HepG2 (cell line): ENCODE measurements at regions not wholly inside any gene's neighbourhood (a gene's known extent, or its start where the extent isn't known, plus 50 kb on each side); places are given as distances from the start of the nearest gene placed in this dataset.

Source experiments
- ATAC-seq: fragments of 200-7000 bp; cut with Tn5 transposase; 3 replicates; pipeline ENCODE4 v1.9.1; 2020; ENCODE audit warnings: mild to moderate bottlenecking, moderate library complexity
- BruUV-seq: library from RNA; stranded (reverse); fragments of 400-500 nt; replicated peaks from 2 replicates; lab custom pipeline; 2021; lab: Mats Ljungman, UMichigan
- CTCF ChIA-PET: fragments of 300-600 bp; formaldehyde crosslinking; extraction: SDS; loops from one replicate; lab custom pipeline; 2021; ENCODE audit warnings: low total read pairs, inconsistent platforms, low intra/inter-chr PET ratio; lab: Yijun Ruan, JAX
- POLR2A ChIA-PET: fragments of 350-600 bp; sonication (Branson Sonifier 250); formaldehyde crosslinking; loops from one replicate; lab custom pipeline; 2020; ENCODE audit warnings: antibody characterized with exemption, inconsistent platforms; lab: Yijun Ruan, JAX
- DNase-seq: peaks from one replicate; pipeline ENCODE4 v3.0.0-alpha.2; 2015; ENCODE audit warnings: low spot score
- FAIRE-seq: peaks from 3 replicates; lab custom pipeline; 2011; peaks lifted over from hg19 to GRCh38; lab: Jason Lieb, UNC
- H2AFZ ChIP-seq: one replicate; pipeline ENCODE4 v1.6.1; 2011; ENCODE audit warnings: low read length, inconsistent platforms
- H3K27ac ChIP-seq: fragments of 300-600 bp; 3 replicates; pipeline ENCODE4 v1.8.0; 2011; ENCODE audit warnings: mixed run types, mild to moderate bottlenecking, mixed read lengths, low read length, inconsistent platforms; ENCODE audit not compliant: insufficient read depth; ENCODE audit errors: extremely low read length
- H3K27me3 ChIP-seq, 2 experiments: fragments of 200-600 bp in 1 of 2; 2 replicates in 1 of 2; 3 replicates in 1 of 2; pipeline versions ENCODE4 v1.6.0 to v1.8.0; 2011; ENCODE audit warnings: low read length in 2 of 2, mild to moderate bottlenecking in 2 of 2, moderate library complexity in 2 of 2, inconsistent platforms in 1 of 2; ENCODE audit not compliant: insufficient read depth in 2 of 2, control insufficient read depth in 1 of 2
- H3K36me3 ChIP-seq, 2 experiments: fragments of 200-600 bp in 1 of 2; replicated peaks in 1 of 2; 2 replicates in 1 of 2; 3 replicates in 1 of 2; pipeline versions ENCODE4 v1.5.1 to v1.8.0; 2011; ENCODE audit warnings: low read length in 2 of 2, inconsistent platforms in 1 of 2; ENCODE audit not compliant: insufficient read depth in 2 of 2, control insufficient read depth in 1 of 2
- H3K4me1 ChIP-seq: 2 replicates; pipeline ENCODE4 v1.5.1; 2012; ENCODE audit warnings: low read length, inconsistent platforms; ENCODE audit not compliant: insufficient read depth
- H3K4me2 ChIP-seq: 2 replicates; pipeline ENCODE4 v1.6.0; 2011; ENCODE audit warnings: low read depth, low read length, inconsistent platforms
- H3K4me3 ChIP-seq, 3 experiments: fragments of 200-600 bp in 1 of 3; sonication (generic), shearing (Covaris generic) in 1 of 3; replicated peaks in 1 of 3; 2 replicates each; pipeline ENCODE4 v1.5.1; 2011 to 2016; ENCODE audit warnings: low read length in 3 of 3, inconsistent platforms in 2 of 3, low read depth in 2 of 3, mild to moderate bottlenecking in 2 of 3, control low read depth in 1 of 3, mixed read lengths in 1 of 3; ENCODE audit not compliant: insufficient read depth in 1 of 3
- H3K79me2 ChIP-seq: one replicate; pipeline ENCODE4 v1.6.1; 2011; ENCODE audit warnings: low read length, inconsistent platforms; ENCODE audit not compliant: insufficient read depth
- H3K9ac ChIP-seq: 2 replicates; pipeline ENCODE4 v1.6.0; 2011; ENCODE audit warnings: mild to moderate bottlenecking, low read depth, low read length, inconsistent platforms; ENCODE audit not compliant: insufficient read depth
- H3K9me3 ChIP-seq: 2 replicates; pipeline ENCODE4 v1.5.1; 2012; ENCODE audit warnings: mild to moderate bottlenecking, low read length
- H4K20me1 ChIP-seq: 2 replicates; pipeline ENCODE4 v1.6.0; 2011; ENCODE audit warnings: inconsistent platforms, mild to moderate bottlenecking, low read length, moderate library complexity; ENCODE audit not compliant: insufficient read depth
- GATA4 ChIP-seq: sonication (generic); IDR thresholded peaks from 2 replicates; pipeline ENCODE4 v1.6.1; 2016; ENCODE audit warnings: antibody characterized with exemption, low read depth, borderline replicate concordance
- HDAC6 ChIP-seq: fragments of 200-600 bp; sonication (generic); IDR thresholded peaks from 2 replicates; pipeline ENCODE4 v1.7.0; 2017; ENCODE audit warnings: mild to moderate bottlenecking, antibody characterized with exemption, low read length, low read depth
- MAFF ChIP-seq: IDR thresholded peaks from 2 replicates; pipeline ENCODE4 v1.6.1; 2011; ENCODE audit warnings: low read depth, low read length, improper control_type of control experiment
- MAFK ChIP-seq, 2 experiments: IDR thresholded peaks in 1 of 2; conservative IDR thresholded peaks in 1 of 2; 2 replicates each; pipeline ENCODE4 v1.6.1; 2011; ENCODE audit warnings: improper control_type of control experiment in 2 of 2, low read length in 2 of 2
- NCOR1 ChIP-seq: fragments of 200-600 bp; sonication (generic); IDR thresholded peaks from 2 replicates; pipeline ENCODE4 v1.7.0; 2017; ENCODE audit warnings: antibody characterized with exemption, low read length, borderline replicate concordance
- STAT5B ChIP-seq: sonication (generic); formaldehyde crosslinking; IDR thresholded peaks from 2 replicates; pipeline ENCODE4 v1.4.0; 2020; ENCODE audit warnings: missing genetic modification reagents
- ZNF619 ChIP-seq: sonication (generic); formaldehyde crosslinking; IDR thresholded peaks from 2 replicates; pipeline ENCODE4 v1.4.0; 2020; ENCODE audit warnings: mild to moderate bottlenecking, missing genetic modification reagents
- WGBS: methylation state at CpG from one replicate; pipeline ENCODE4 v1.1.6; 2017; ENCODE audit warnings: low lambda C conversion rate; 5-methylcytosine and 5-hydroxymethylcytosine counted together
- in situ Hi-C: cut with HindIII; loops from 2 replicates; pipeline ENCODE4 v1.10.0; 2017; ENCODE audit warnings: low pct_unique_long_range_greater_than_20kb; ENCODE audit not compliant: extremely low pct_ligation_motif_present
- intact Hi-C: fragments of 100-400 bp; cut with micrococcal nuclease; formaldehyde crosslinking; loops from one replicate; pipeline ENCODE4 v1.10.0; 2022; ENCODE audit not compliant: unreplicated experiment
- TF ChIP-seq, protein P1 (sequence below): fragments of 450-650 bp; IDR thresholded peaks from 2 replicates; pipeline ENCODE4 v1.6.1; 2016

DNA sequence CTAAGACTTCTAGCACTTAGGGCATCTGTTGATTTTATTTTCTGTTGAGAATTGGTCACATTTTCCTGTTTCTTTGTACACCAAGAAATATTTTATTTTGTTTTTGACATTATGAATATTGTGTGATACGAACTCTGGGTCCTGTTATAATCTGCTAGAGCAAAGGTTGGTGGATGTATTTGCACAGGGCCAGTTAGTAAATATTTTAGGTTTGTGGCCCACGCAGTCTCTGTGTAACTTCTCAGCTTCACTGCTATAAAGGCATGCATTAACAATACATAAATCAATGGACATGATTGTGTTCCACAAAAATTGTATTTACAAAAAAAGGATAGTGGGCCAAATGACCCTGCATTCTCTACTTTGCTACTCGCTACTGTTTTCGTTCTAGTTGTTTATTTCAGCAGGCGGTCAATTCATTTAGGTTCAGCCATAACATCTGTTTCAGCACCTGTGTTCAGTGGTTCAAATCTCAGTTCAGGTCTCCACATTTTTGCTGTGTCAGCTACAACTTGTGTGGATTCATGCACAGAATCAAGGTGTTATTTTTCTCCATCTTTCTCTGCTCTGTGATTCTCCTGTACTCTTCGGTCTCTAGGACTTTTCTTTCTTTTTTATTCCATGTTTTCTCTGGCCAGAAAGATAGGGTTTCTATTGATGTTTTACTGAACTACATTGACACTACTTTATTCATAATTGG, 786.2 kb downstream of the ETS1 start:
- Histone ChIP-seq H3K4me3 (no peak overlapping the region), H3K4me2 (no peak overlapping the region), H3K9me3 (peaks cover 34% of the 10 kb centered on the region), H2AFZ (no peak overlapping the region), H3K4me1 (no peaks in the 10 kb centered on the region), H3K9ac (no peak overlapping the region), H3K27ac (no peak overlapping the region), H3K27me3 (no peaks in the 10 kb centered on the region; a peak in 1 of 5 replicates), H3K36me3 (no peaks in the 10 kb centered on the region), H4K20me1 (no peaks in the 10 kb centered on the region), H3K79me2 (no peaks in the 10 kb centered on the region)
- ChIA-PET POLR2A (no interaction called here), CTCF (no interaction called here)
- TF ChIP-seq STAT5B (no peak), NCOR1 (no peak), MAFK (conservative IDR thresholded peaks at IDR 0.05 in 1 of 2, IDR thresholded peaks at IDR 0.05 in 1 of 2; ENCODE audit: low read length in 2 of 2) (peak; percentile 84 to 88), MAFF (peak; percentile 79), GATA4 (no peak), HDAC6 (no peak)
- no peak for ATAC-seq
- 5% methylated on average over 6 of the region's 6 CpGs for WGBS
- no TSS peak for BruUV-seq
- intact Hi-C loops: no loop called here
- no peak for FAIRE-seq
- in situ Hi-C loops: no loop called here
- no peak for DNase-seq

DNA sequence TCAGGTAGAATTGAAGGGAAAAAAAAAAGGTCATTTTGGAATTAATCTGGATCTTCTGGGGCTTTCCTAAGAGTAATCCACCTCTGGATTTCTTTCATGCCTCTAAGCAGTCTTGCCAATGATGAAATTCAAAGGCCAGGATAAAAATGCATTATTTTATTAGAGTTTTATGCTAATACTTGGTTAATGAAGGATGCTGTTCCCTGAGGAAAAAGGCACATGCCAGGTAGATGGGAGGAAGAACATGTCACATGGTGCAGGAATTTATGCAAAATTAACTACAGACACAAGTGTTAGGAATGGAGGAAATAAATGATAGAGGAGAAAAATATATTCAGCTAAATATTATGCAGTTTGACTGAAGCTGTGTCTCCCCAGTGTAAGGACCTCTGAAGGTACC, 792.0 kb downstream of the ETS1 start:
- Histone ChIP-seq H3K27me3 (no peaks in the 10 kb centered on the region), H3K79me2 (no peaks in the 10 kb centered on the region), H3K4me1 (no peaks in the 10 kb centered on the region), H3K9ac (no peak overlapping the region), H3K4me2 (no peak overlapping the region), H3K27ac (no peak overlapping the region), H3K36me3 (no peaks in the 10 kb centered on the region), H3K9me3 (peaks cover 7% of the 10 kb centered on the region), H2AFZ (no peak overlapping the region), H4K20me1 (no peaks in the 10 kb centered on the region), H3K4me3 (no peak overlapping the region)
- CTCF ChIA-PET: no interaction called here
- POLR2A ChIA-PET: no interaction called here
- TF ChIP-seq, protein P1, sequence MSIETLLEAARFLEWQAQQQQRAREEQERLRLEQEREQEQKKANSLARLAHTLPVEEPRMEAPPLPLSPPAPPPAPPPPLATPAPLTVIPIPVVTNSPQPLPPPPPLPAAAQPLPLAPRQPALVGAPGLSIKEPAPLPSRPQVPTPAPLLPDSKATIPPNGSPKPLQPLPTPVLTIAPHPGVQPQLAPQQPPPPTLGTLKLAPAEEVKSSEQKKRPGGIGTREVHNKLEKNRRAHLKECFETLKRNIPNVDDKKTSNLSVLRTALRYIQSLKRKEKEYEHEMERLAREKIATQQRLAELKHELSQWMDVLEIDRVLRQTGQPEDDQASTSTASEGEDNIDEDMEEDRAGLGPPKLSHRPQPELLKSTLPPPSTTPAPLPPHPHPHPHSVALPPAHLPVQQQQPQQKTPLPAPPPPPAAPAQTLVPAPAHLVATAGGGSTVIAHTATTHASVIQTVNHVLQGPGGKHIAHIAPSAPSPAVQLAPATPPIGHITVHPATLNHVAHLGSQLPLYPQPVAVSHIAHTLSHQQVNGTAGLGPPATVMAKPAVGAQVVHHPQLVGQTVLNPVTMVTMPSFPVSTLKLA: peak; percentile 77
- TF ChIP-seq ZNF619 (CRISPR knock-in tag): no peak
- intact Hi-C loops (no loop called here), in situ Hi-C loops (no loop called here)
- ATAC-seq (no peak), DNase-seq (no peak), FAIRE-seq (no peak)
- no TSS peak for BruUV-seq
